ENCODE measurements at regions not wholly inside any gene's neighbourhood (a gene's known extent, or its start where the extent isn't known, plus 50 kb on each side); places are given as distances from the start of the nearest gene placed in this dataset.

DNA sequence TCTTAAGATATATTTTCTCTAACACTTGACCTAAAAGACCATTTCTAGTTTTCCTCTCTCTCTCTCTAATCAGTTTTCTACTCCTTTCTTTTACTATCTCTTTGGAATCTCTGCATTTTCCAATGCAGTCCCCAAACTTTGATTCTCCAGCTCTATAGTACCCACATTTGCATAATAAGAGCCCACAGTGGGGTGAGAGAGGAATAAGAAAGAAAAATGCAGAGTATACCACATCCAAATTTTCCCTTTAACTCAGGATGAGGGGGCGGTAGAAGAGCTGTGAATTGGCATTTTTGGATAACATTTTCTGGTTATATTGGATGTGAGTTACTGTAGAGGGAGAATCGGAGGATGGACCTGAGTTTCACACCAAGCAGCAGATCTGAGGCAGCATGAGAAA is 74.4 kb upstream of the SOD3 start:
- no peak for DNase-seq

DNA sequence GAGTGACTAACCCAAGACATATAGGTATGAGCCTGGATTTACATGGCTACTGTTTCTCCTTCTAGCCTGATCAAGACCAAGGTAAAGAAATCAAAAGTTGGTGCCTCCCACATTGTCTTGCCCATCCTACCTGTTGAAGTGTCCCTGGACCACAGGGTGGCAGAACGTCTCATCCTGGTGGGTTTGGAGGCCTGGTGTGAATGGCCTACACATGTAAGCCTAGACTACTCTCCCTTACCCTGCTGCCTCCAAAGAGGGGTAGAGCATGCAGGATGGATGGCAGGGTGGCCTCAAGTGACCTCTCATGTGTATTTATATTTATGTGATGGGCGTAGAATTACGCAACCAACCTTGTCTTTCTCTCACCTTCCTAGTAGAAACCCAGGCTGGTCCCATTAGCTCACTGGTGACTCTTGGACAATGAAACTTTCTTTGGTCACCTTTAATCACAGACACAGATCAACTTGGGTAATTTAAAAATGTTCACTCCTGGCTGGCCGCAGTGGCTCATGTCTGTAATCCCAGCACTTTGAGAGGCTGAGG is 73.3 kb upstream of the SOD3 start:
- no peak for DNase-seq

DNA sequence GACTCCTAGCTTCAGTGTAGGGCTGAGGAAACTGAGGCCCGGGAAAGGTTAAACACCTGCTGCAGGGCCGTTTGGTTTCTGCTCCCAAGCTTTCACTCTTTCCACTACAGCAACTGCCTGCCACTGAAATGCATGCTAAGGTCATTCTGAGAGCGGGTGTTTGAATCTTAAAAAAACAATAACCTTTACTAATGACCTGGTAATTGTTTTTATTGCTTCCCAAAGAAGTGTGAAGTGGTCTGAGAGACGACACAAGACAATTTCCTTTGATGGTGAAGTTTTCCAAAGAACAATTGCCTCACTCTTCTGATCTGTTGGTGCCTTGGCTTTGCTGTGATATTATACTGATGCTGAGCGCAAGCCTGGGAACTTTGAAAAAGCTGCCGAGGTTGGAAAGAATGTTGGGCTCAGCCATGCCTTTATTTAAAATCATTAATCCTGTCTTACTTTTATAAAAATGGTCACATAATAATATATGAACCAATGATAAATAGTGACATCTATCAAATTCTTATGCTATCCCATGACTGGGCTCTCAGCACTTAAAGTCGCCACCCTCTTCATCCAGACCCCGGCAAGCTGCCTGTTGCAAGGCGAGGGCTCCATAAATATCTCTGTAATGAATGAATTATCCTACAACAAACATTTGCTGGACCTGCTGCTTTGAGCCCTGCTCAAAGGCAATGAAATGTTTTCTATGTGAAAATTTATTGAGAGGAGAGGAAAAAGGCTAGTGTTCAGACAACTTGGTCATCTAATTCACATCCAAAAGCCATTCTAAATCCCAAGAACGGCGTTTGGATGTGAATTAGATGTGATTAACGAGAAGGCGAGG is 67.8 kb upstream of the SOD3 start:
- DNase-seq, result no peak

DNA sequence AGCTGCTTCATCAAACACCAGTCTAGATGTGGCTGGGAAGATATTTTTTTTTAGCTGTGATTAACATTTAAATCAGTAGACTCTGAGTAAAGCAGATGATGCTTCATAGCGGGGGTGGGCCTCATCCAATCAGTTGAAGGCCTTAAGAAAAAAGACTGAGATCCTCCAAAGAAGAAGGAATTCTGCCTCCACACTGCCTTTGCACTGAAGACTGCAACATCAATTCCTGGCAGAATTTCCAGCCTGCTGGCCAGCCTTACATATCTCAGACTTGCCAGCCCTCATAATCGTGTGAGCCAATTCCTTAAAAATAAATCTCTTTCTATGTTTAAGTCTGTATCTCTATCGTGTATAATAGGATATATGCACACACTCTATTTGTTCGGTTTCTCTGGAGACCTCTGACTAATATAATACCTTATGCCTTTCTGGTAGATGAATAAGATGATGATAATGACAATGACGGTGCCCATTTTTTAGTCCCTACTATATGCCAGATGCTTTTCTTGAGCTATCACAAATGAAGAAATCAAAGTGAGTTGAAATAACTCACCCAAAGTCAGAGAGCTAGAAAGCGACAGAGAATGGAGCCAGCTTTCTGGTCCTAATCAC is 66.1 kb upstream of the SOD3 start:
- peak in 1 of 2 experiments; percentile 23 for DNase-seq

DNA sequence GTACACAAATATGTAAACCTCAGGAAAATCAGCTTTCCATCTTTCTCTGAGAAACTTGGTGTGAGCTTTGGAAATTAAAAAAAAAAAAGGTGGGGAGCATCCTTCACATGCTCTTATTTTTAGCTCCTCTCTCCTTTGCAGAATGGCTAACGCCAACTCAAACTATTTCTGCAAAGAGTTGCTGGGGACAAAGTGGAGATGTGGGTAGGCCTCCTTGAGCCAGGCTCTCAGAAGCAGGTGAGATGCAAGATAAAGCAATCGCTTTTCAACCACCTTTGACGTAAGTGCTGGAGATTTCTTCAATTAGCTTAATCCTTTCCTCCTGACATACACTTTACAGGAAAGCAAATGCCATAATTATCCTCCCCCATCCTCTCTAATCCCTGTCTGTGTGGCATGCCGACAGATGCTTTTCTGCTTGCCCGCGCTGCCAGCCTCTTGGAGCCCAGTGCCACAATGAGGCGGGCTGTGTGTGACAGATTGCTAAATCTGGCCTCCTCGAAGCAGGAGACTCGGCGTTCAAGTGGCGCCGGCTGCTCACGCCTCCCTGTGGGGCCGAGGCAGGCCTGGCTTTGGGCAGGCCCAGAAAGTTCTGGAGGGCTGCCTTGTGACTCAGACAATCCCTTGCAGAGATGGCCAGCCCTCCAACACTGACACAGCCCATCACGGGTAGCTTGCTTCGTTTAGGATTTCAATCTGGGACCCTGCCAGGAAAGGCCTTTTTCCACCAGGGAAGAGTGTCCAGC is 64.9 kb upstream of the SOD3 start:
- DNase-seq, result peak; percentile 35 to 84

DNA sequence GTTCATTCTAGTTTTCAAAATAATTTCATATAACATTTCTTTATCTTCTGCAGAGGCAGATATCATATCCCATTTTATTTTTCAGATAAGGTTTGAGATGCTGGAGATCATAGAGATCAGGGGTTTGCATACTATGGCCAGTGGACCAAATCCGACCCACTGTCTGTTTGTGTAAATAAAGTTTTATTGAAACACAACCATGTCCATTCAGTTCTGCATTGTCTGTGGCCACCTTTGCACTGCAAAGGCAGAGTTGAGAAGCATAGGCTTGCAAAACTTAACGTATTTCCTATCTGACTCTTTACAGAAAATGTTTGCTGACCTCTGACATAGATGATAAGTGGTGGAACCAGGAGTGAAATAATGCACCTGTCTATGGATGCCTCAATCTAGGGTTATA is 63.9 kb upstream of the SOD3 start:
- no peak for DNase-seq

DNA sequence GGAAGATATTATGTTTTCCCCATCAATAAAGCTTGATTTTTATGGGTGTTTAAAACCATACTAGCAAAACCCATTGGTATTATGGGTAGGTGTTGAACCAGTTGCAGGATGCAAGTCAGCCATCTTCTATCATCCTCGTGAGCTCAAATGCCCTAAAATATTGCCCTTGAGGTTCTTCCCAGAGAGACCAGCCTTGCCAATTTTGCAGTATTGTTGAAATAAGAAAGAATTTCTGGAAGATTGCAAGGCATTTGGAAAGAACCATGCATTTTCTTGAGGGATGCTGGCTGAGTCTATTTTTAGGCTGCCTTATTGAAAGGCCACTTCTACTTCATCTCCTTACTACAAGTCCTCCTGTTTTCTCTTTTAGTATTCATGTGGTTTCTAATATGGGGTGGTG is 60.9 kb upstream of the SOD3 start:
- DNase-seq, result no peak

DNA sequence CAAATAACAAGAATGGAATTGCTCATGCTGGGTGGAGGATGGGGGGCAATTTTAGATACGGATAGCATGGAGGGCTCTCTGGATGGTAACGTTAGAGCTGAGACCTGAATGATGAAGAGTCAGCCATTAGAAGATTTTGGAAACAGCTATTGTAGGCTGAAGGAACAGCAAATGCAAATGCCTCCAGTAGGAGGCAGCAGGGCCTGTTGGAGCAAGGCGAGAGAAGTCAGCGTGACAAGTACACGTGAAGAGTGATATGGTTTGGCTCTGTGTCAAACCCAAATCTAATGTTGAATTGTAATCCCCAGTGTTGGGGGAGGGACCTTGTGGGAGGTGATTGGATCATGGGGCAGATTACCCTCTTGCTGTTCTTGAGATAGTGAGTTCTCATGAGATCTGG is 59.3 kb upstream of the SOD3 start:
- no peak for DNase-seq

DNA sequence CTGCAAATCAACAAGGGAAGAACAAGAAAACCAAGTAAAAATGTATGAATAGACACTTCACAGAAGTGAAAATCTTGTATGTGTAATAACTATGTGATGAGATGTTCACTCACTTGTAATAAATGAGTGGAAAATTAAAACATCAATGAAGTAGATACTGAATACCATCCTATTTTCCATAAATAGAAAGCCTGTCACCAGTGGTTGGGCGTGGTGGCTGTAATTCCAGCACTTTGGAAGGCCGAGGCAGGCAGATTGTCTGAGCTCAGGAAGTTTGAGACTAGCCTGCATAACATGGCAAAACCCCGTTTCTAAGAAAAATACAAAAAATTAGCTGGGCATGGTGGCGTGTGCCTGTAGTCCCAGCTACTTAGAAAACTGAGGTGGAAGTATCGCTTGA is 53.5 kb upstream of the SOD3 start:
- no peak for DNase-seq

DNA sequence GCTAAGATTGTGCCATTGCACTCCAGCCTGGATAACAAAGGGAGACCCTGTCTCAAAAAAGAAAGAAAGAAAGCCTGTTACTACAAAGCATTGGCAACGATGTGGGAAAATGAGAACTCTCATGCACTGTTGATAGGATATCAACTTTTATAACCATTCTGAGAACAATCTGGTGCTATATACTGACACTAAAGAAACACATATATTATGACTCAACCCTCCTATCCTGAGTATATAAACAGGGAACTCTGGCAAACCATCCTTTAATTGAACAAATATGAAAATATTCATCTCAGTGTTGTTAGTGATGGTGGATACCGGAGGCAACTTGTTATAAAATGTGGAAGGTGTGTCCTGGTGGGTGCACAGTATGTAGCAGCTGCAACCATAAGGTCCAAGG is 53.0 kb upstream of the SOD3 start:
- no peak for DNase-seq

DNA sequence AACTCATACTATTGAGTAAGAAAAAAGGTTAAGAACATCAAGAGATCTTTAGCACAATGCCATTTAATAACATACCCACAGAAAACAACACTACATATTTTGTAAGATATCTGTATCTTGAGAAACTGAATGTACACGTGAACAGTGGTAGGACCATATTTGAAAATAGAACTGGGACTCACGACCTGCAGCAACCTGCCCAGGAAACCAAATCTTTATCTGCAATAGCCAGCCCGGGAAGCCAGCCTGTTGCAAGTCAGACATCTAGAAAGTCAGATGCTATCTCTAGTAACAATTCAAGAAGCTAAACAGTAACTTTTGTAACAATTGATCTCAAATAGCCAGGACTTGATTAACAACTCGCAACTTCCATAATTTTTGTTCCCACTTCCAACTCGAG is 52.6 kb upstream of the SOD3 start:
- no peak for DNase-seq

DNA sequence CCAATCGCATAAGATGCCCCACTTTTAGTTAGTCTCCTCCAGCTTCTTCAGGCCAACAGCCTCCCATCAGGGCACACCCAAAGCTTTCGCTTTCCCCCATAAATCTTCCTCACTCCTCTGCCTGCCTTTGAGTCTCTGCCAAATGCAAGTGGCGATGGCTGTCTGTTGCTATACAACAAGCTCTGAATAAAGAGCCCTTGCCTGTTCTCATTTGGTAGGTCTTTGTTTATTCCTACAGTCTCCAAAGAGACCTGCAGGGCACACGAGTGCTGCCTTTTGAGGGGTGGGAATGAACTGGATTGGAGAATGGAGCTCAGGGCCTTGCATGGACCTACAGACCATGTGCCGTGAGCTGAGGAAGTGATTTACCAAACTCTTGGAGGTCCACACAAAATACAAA is 52.2 kb upstream of the SOD3 start:
- DNase-seq, result no peak

DNA sequence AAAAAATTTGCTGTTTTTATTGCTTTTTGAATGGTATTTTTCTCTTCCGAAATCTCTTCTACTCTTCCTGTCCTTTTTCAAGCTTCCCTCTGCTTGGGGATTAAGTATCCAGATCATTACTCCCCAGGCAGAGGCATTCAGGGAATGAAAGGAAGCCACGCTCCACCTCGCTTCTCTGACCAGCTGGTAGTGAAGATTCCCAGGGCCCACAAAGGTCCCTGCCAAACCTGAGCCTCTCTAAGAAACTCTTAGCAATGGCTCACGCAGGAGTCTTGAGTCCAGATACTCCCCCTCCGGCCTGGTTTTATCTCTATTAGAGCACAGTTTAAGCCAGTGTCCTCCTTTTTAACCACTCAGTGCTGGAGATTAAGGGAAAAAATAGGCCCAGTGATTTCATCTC is 51.4 kb upstream of the SOD3 start:
- DNase-seq, result no peak

DNA sequence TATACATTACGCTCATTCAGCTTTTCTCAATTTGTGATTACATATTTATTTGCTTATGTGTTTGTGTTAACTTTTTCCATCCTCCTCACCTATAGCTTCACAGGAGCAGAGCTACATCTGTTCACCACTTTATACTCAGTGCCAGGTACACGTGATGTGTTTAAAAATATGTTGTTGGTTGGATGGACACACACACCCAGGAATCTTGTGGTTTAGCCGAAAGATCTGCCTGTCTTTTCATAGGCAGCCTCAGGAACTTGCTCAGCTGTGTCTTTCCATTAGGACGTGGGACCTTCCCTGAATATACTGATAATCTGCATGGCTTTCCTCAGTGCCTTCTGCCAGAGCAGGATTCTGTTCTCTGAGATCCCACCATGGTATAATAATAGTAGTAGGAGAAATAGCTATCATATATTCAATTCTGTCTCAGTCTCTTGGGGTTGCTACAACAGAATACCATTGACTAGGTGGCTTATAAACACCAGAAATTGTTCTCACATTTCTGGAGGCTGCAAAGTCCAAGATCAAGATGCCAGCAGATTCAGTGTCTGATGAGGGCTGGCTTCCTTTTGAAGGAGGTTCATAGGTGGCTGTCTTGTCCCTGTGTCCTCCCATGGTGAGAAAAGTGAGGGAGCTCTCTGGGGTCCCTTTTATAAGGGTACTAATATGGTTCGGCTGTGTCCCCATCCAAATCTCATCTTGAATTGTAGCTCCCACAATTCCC is 50.0 kb upstream of the SOD3 start:
- DNase-seq, result no peak

All from NCI-H446 (cell line).